ENCODE measurements at regions not wholly inside any gene's neighbourhood (a gene's known extent, or its start where the extent isn't known, plus 50 kb on each side); places are given as distances from the start of the nearest gene placed in this dataset.
"Not testable (repeated sequence)": the region's sequence is repeated elsewhere in the genome, so short reads cannot be mapped to it uniquely, and the experiment has no call there.

DNA sequence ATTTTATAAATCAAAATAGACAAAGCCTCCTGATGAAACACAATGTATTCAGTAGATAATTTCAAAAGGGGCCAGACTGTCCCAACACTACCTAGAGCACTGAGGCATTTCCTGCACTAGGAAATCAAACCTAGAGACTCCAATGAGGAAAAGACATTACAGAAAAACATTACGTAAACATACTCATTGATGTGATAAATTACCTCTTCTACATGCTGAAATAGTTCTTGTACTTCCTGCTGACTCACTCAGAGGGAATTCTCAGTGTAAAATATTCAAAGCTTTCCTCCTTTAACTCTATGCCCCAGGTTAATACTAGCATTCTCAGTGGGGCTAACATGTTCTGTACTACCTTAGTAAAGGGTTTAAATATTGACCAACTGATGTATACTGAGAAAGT is 178.0 kb downstream of the ESM1 start:
- peak; percentile 73 for DNase-seq

DNA sequence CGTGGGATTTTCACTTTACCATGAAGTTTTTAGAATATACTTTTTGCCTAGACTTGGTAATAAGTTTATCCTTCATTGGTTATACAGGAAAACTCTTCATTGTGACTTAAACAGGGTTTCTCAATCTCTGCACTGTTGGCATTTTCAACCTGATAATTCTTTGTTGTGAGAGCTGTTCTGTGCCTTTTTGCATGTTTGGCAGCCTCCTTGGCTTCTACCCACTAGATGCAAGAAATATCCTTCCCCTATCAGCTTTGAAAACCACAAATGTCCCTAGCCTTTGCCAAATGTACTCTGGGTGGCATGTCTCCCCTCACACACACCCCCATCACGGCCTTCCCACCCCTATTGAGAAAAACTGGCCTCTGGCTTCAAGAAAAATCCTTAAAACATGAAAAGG is 180.9 kb downstream of the ESM1 start:
- DNase-seq: no peak

DNA sequence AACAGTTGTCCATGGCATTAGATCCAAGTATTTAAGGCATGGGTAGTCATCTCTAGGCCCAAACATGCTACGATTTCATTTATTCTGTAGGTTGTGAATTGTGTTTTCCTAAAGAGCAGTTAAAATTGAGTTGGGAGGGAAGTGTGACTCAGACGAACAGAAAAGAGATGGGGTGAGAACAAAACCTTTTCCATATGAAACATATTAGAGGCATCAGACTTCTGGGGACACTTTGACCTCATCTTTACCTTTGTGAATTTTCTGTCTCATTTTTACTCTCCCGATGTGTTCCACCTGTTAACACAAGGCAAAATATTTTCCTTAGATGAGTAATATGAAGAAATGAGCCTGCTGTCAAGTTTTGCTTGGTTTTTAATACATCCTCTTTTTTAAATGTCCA is 181.3 kb downstream of the ESM1 start:
- no peak for DNase-seq

DNA sequence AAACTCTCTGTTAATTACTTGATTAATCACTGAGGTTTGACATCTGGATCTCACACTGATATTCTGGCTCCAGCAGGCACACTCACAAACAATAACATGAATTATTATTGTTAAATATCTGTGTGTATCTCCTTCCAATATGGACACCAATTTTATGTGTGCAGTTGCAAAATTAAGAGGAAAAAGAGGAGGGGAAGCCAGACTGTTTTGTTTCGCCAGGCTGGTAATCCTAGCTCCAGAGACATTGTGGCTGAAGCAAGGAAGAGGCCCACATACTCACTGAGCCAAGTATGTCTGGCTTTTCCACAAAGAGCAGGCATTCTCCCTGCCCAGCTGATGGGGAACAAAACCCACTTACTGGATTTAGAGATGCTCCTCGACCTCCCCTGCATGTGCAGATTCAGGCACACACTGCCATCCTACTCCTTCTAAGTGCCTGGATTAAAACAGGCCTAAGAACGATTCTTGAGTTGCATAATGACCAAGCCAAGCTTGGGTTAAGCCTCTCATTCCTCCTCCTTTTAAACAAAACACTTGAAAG is 181.9 kb downstream of the ESM1 start:
- DNase-seq: no peak

DNA sequence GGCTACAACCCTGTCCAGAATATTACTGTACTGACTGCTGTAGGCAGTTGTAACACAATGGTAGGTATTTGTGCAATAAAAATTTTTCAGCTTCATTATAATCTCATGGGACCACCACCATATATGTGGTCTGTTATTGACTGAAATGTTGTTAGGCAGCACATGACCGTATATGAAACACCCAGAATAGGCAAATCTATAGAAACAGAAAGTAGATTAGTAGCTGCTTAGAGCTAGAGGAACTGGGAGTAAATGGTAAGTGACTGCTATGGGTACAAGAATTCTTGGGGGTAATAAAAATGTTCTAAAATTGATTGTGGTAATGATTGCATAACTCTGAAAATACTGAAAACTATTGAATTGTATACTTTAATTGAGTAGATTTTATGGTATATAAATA is 185.7 kb downstream of the ESM1 start:
- DNase-seq: no peak

DNA sequence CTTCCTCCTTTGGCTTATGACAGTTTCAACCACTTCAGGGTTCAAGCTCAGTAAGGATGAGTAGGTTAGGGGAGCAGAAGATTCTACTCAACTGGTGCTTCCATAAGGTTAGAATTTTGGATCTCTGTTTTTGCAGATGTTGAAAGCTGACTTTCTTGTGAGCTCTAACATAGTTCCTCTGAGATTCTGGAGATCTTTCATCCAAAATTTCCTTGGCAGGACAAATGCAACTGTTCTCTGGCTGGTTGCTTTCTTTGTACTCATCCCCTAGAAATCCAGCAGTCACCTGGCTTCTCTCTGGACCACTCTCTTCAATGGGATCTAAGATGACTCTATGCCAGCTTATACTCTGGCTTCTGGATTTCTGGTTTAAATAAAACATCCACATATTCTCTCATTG is 189.6 kb downstream of the ESM1 start:
- DNase-seq: no peak

DNA sequence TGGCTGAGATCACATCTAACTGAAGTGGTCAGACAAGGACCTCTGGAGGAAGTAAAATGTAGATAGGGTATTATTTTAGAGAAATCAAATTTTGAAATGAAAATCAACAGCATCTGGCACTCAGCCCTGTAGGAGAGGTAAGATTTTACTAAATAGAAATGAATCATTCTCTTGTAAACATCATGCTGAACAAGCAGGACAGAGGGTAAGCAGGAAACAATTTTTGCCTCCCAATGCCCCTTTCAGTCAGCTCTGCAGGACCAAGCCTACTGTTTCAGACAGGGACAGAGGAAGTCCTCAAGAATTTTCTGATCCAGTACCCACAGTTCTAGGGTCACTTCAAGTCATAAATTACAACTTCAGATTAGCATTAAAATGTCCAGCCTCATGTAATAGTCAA is 190.1 kb downstream of the ESM1 start:
- DNase-seq: peak; percentile 29

DNA sequence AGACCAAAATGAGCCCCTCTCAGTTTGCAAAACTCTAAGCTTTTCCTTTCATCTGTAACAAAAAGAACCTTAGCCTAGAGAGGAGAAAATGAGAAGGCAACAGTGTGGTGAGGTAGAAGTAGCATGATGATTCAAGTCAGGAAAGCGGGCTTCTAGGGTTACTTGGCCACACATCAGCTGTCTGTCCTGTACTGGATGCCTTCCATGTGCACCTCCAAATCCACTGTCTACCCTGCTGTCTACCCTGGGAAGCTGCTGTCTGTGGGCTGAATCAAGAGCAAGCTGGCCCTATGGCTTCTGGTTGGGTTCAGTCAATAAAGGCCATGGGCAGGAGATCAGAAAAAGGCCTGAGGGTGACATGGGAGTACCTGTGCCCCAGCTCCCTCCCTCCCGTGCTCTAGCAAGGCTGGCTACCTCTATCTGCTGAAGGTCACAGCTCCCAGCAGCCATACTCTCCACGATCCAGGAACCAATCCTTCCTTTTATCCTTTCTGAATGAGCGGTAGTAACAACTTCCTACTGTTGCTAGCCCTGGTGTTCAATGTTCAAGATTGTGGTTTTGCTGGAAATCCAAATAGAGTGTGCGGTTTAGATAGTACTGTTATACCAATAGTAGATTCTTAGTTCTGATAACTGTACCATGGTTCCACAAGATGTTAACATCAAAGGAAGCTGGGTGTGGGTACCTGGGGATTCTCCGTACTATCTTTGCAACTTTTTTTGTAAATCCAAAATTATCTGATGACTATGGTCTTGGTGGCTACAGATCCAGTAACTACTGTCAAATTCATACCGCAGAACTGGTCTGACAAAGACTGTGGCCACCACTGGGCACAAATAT is 191.0 kb downstream of the ESM1 start:
- no peak for DNase-seq

DNA sequence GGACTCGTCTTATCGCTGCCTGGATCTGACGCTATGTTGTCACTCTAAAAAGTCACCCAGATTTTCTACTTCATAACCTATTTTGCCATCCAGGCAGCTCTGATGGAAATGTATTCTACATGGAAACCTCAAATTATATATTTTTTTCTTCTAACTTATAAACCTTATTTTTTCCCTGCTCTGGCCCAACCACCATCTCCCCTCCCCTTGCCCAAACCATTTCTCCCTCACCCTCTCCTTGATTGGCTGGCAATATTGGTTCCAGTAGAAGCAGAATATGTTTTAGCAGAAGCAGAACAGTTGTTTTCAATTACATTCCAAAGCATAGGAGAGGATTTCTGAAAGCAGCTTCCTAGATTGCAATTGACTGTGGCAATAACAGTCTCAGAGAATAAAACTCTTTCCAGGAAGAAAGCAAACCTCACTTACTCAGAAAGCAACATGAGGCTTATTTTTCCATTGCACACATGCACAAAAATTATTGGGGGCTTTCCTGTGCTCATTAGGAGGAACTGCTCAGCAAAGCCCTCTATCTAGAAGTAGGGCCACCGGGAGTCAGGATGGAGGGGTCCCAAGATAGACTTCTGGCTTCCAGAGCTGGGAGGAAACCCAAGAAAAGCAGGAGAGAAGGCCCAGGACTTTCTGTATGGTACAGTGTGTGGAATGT is 191.8 kb downstream of the ESM1 start:
- DNase-seq: no peak

DNA sequence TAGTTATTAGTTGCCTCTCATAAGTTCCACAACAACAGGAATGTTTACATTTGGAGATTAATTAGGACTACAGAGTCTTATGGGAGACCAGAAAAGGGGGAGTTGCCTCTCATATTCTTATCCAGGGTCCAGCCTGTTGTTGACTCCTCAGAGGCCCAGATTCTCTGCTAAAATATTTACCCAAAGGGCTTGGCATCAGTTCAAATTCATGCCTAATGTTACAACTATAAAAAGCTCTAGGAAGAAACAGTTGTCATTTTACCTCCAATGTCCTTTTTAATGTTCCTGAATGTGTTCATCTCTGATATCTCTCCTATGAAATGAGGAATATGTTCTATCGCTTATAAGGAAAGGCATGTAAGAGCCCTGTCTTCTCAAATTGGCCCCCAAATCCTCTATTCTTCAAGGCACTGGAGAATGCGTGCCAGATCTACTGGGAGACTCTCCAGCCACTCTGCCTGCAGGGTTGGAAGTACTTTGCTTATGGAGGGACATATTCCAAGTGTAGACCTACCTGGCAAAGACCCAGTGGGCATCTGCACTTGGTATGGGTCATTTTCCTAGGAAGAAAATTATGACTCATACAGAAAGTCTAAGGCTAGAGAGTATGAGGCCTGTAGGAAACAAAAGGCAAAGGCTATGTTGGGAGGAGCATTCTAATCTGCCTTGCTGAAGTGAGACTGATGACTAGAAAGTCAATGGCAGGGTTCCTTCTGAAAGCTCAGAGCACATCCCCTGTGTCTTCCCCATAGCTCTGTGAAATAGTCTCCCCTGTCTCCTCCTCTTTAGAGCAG is 192.6 kb downstream of the ESM1 start:
- DNase-seq: peak; percentile 5

DNA sequence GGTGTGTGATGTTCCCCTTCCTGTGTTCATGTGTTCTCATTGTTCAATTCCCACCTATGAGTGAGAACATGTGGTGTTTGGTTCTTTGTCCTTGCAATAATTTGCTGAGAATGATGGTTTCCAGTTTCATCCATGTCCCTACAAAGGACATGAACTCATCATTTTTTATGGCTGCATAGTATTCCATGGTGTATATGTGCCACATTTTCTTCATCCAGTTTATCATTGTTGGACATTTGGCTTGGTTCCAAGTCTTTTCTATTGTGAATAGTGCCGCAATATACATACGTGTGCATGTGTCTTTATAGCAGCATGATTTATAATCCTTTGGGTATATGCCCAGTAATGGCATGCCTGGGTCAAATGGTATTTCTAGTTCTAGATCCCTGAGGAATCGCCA is 197.5 kb downstream of the ESM1 start:
- DNase-seq: not testable (repeated sequence)

DNA sequence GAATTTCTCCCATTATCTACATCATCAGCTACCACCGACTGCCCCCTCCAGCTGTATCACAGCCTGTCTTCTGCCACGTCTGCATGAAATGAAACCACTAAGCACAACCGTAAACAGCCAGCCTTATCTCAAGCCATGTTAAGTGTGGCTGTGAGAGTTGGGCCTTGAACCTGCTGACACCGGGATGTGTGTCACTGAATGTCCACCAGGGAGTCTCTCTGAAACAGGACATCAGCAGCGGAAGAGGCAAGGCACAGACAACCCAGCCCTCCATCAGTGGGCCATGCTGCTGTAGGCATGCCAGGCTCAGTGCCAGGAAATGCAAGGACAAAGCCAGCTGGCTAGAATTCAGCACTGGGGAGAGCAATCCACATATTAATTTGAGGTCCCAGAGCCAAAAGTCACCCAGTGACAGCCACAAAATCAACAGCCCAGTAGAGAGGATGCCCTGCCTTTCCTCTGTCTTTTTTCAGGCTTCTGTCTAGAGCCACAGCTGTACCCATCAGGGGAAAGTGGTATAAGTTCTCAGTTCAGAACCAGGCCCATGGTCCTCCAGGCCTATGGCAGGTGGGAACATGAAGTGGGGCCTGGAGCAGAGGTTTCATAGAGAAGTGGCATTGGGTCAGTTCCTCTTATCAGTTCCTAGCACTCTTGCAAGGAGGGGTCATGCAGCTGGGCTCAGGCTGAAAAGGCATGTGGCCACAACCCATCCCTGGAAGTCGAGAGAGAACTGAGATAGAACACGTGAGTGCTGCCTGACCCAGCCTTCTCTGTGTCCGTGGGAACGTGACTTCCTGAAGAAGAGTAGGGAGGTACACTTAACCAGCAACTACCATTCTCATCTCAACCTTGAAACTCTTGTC is 199.4 kb downstream of the ESM1 start:
- no peak for DNase-seq

DNA sequence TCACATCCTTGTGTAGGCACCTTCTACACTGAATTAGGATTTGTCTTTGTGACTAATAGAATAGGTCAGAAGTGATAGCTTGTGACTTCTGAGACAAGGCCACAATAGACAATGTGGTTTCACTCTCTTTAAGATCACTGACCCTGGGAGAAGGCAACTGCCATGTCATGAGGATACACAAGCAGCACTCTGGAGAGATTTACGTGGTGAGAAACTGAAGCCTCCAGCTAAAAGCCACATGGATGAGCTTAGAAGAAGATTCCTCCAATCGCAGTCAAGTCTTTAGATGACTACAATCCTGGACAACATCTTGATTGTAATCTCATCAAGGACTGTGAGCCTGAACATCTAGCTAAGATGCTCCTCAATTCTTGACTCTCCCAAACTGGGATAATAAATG is 206.6 kb downstream of the ESM1 start:
- DNase-seq: no peak

DNA sequence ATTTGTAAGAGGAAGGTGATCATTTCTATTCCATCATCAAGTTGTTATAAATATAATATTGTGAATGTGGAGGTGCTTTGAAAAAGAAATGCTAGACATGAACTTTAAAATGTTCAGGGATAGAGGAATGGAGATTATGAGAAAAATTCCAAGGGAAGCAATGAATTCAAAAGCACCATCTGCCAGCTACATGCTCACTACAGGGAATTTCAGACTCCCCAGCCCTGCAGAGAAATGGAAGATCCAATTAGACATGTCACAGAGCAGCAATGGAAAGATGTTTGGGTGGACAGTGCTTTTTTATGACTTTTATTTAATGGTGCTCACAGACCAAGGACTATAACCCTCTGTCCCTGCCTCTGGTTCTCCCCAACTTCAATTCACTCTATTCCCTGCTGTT is 209.7 kb downstream of the ESM1 start:
- DNase-seq: no peak

DNA sequence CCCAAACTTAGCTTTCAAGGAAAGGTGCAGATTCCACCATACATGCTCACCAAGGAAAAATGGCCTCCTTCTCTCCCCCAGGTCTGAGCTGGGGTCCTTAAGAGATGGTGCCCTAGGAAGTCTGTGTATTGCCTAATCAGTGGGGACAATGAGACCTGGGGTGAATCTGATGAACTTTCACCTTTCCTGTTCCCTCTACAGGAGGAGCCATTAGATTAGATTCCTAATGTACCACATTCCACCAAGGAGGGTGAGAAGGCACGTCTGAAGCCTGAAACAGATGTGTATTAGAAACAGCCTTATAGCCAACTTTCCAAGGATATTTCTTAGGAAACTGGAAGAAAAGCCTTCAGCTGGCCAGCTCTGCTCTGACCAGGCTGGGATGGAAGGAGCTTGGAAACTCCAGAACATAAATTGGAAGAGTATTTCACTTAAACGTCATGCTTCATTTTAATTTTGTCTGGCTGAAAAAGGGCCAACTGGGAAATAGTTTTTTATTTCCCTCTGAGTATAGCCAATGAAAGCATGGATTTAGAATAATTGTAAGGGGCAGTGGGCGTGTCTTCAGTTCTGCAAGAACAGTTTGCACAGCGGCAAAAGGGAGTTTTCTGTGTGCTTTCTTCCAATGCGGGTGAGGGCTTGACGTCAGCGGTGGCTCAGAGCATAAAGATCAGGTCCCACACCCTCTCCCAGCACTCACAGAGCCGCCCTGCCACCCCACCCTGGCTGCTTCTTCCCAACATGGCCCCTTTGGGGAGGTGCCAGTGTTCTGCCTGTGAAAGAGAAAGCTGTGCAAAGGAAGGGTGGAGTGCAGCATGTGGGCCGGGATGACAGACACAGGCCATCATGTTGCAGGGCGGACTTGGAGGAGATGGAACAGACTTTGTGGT is 210.9 kb downstream of the ESM1 start:
- no peak for DNase-seq

DNA sequence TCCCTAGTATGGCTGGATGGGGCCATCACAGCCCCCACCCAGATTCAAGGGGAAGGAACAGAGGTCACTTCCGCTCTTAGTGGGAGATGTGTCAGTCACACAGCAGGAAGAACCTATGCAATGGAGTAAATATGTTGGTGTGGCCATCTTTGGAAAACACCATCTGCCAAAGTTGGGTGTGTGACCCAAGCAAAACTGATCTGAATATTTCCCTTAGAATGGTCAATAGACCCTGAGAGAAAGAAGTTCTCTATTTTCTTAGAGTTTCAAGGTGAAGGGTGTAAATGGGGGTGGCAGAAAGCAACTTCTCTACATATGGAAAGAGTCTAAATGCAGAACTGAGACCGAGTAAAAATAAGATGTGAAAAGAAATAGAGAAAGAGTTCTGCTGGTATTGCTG is 212.7 kb downstream of the ESM1 start:
- no peak for DNase-seq

DNA sequence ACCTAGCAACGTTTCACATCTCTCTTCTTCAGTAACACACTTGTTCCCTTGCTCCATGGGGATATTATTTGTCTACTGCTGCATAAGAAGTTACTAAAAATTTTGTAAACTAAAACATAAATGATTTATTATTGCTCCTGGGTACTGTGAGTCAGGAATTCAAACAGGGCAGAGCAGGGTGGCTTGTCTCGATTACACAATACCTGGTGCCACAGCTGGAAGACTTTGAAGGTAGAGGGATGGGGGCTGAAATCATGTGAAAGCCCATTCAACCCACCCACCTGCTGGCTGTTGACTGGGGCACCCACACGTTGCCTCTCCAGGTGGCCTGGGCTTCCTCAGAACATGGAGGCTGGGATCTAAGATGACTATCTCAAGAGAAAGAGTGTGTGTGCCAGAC is 213.2 kb downstream of the ESM1 start:
- no peak for DNase-seq

DNA sequence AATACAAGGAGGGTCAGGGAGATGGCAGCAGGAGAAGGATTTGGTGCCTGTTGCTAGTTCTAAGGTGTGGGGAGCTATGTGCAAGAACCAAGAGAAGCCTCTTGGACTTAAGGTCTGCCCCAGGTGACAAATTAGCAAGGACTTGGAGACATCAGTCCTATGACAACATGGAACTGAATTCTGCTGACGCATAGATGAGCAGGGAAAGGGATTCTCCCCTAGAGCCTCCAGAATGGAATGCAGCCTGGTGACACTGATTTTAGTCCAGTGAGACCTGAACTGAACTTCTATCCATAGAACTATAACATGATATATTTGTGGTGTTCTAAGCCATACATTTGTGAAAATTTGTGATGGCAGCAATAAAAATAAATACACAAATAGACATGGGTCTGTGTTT is 215.6 kb downstream of the ESM1 start:
- no peak for DNase-seq

DNA sequence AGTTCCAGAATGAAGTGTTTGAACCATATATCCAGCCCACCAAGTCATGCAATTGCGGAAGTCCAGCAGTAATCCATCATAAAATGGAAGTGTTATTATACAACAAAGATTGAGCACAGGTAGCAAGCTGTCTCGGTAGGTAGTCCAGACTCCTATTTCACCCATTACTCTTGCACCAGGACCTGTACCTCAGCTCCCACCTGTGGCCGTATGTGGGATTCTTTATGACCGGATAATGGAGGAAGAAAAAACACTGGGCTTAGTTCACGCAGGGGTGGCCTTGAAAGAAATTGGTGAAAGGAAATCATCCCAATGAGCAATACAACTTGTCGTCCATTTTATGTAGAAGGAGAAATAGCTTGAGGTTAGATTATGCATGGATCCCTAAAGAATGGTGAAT is 216.3 kb downstream of the ESM1 start:
- DNase-seq: peak; percentile 33

DNA sequence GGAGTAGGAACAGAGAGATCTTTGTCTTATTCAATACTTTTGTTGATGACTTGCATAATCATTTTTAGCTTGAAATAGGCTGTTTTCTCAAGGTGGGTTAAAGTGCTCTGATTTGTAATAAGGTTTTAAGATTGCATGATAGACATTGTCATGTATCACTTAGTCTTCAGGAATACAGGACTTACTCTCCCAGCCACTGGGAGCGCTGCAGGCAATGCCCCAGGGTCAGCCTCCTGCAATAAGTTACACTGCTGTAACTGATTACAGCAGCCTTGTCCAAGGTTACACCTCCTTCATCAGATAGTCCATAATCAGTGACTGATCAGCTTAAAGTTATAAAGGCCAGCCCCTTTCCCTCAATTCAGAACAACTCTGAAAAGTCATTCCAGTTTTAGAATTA is 218.6 kb downstream of the ESM1 start:
- peak; percentile 6 for DNase-seq

All from DMS53 (cell line).